ENCODE measurements at regions not wholly inside any gene's neighbourhood (a gene's known extent, or its start where the extent isn't known, plus 50 kb on each side); places are given as distances from the start of the nearest gene placed in this dataset.

GRCh38 chr14:48107646-48108045 is 432.2 kb upstream of the MDGA2 start:
- intact Hi-C loops (cut with micrococcal nuclease), result no loop called here
- H3K4me1 Mint-ChIP-seq, result no peaks in the 10 kb centered on the region

DNA sequence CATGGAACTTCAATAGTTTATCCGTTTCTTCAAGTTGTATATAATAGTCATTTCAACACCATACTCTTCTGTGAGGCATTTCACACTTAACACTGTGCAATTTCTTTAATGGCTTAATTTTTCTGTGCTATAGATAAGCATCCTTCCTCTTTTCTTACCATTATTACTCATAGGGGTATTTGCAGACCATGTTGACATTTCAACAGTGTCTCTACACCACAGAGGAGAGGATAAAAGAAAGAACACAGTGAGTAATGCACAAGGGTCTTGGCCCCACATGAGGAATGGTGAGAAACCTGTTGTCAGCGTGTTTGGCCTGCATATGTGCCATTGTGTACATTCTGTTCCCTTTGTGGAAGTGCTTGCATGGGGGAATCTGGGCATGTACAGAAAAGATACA is 421.5 kb upstream of the MDGA2 start:
- Histone ChIP-seq H3K27me3 (replicated peaks in 1 of 4; ENCODE audit: control extremely low read depth in 1 of 4, control insufficient read depth in 3 of 4, insufficient read depth in 4 of 4, low read length in 3 of 4) (no peaks in the 10 kb centered on the region), H3K4me2 (replicated peaks; ENCODE audit: low read depth, low read length, poor library complexity, severe bottlenecking) (no peak overlapping the region), H3K9me3 (ENCODE audit: control extremely low read depth in 1 of 3, control insufficient read depth in 2 of 3, insufficient read depth in 1 of 3, low read length in 2 of 3) (no peaks in the 10 kb centered on the region), H3K79me2 (ENCODE audit: control insufficient read depth, insufficient read depth, low read length) (no peaks in the 10 kb centered on the region), H3K9ac (ENCODE audit: low read length) (no peak overlapping the region), H3K36me3 (replicated peaks in 1 of 2; ENCODE audit: control extremely low read depth in 1 of 2, control insufficient read depth in 1 of 2, extremely low read depth in 1 of 2, insufficient read depth in 2 of 2, low read length in 1 of 2) (no peaks in the 10 kb centered on the region), H3K4me1 (ENCODE audit: control insufficient read depth in 2 of 2, insufficient read depth in 2 of 2, low read length in 2 of 2) (no peaks in the 10 kb centered on the region), H2AFZ (ENCODE audit: insufficient read depth, low read depth, low read length, poor library complexity, severe bottlenecking) (no peak overlapping the region), H3K4me3 (ENCODE audit: control extremely low read depth in 1 of 5, extremely low read depth in 1 of 5, insufficient read depth in 1 of 5, low read depth in 2 of 5, low read length in 4 of 5) (no peak overlapping the region), H4K20me1 (ENCODE audit: control insufficient read depth, insufficient read depth, low read length, poor library complexity, severe bottlenecking) (no peaks in the 10 kb centered on the region), H3K27ac (ENCODE audit: low read length in 2 of 2) (no peak overlapping the region)
- intact Hi-C loops (cut with micrococcal nuclease), result no loop called here
- ATAC-seq (ENCODE audit: low read depth), result no peak
- H3K27ac Mint-ChIP-seq, result no peak overlapping the region
- ChIA-PET POLR2A (no interaction called here), CTCF (no interaction called here)
- WGBS (ENCODE audit: insufficient coverage), result no CpG with 5 or more reads among the region's 2 CpGs
- H3K9me3 Mint-ChIP-seq (ENCODE audit: insufficient read depth), result no peaks in the 10 kb centered on the region
- no peak overlapping the region for H3K4me3 Mint-ChIP-seq
- H3K27me3 Mint-ChIP-seq, result no peaks in the 10 kb centered on the region
- no peak for DNase-seq
- H3K4me1 Mint-ChIP-seq, result no peaks in the 10 kb centered on the region
- no peak for TF ChIP-seq CTCF (IDR thresholded peaks at IDR 0.05)
- no peak for TF ChIP-seq EZH2 (IDR thresholded peaks at IDR 0.05; ENCODE audit: borderline replicate concordance, insufficient read depth, low read depth, low read length, poor library complexity, severe bottlenecking)

More at GRCh38 chr14:48107646-48108045, 432.2 kb upstream of the MDGA2 start:
- Histone ChIP-seq H3K27me3 (replicated peaks in 1 of 4; ENCODE audit: control extremely low read depth in 1 of 4, control insufficient read depth in 3 of 4, insufficient read depth in 4 of 4, low read length in 3 of 4) (no peaks in the 10 kb centered on the region), H4K20me1 (ENCODE audit: control insufficient read depth, insufficient read depth, low read length, poor library complexity, severe bottlenecking) (no peaks in the 10 kb centered on the region), H3K27ac (ENCODE audit: low read length in 2 of 2) (no peak overlapping the region), H3K79me2 (ENCODE audit: control insufficient read depth, insufficient read depth, low read length) (no peaks in the 10 kb centered on the region), H3K4me3 (ENCODE audit: control extremely low read depth in 1 of 5, extremely low read depth in 1 of 5, insufficient read depth in 1 of 5, low read depth in 2 of 5, low read length in 4 of 5) (no peak overlapping the region), H2AFZ (ENCODE audit: insufficient read depth, low read depth, low read length, poor library complexity, severe bottlenecking) (no peak overlapping the region), H3K4me2 (replicated peaks; ENCODE audit: low read depth, low read length, poor library complexity, severe bottlenecking) (no peak overlapping the region), H3K9me3 (ENCODE audit: control extremely low read depth in 1 of 3, control insufficient read depth in 2 of 3, insufficient read depth in 1 of 3, low read length in 2 of 3) (no peaks in the 10 kb centered on the region), H3K36me3 (replicated peaks in 1 of 2; ENCODE audit: control extremely low read depth in 1 of 2, control insufficient read depth in 1 of 2, extremely low read depth in 1 of 2, insufficient read depth in 2 of 2, low read length in 1 of 2) (no peaks in the 10 kb centered on the region), H3K4me1 (ENCODE audit: control insufficient read depth in 2 of 2, insufficient read depth in 2 of 2, low read length in 2 of 2) (no peaks in the 10 kb centered on the region), H3K9ac (ENCODE audit: low read length) (no peak overlapping the region)
- ChIA-PET CTCF (no interaction called here), POLR2A (no interaction called here)
- WGBS (ENCODE audit: insufficient coverage), result no CpG with 5 or more reads among the region's 1 CpG
- DNase-seq (no peak), ATAC-seq (ENCODE audit: low read depth) (no peak)
- Mint-ChIP-seq H3K27me3 (no peaks in the 10 kb centered on the region), H3K4me3 (no peak overlapping the region), H3K9me3 (ENCODE audit: insufficient read depth) (peaks cover 1% of the 10 kb centered on the region), H3K27ac (no peak overlapping the region)
- no peak for TF ChIP-seq EZH2 (IDR thresholded peaks at IDR 0.05; ENCODE audit: borderline replicate concordance, insufficient read depth, low read depth, low read length, poor library complexity, severe bottlenecking)
- TF ChIP-seq CTCF (IDR thresholded peaks at IDR 0.05), result no peak
